Immature natural killer cell (primary cell): ENCODE measurements at regions not wholly inside any gene's neighbourhood (a gene's known extent, or its start where the extent isn't known, plus 50 kb on each side); places are given as distances from the start of the nearest gene placed in this dataset.
"Not testable (repeated sequence)": the region's sequence is repeated elsewhere in the genome, so short reads cannot be mapped to it uniquely, and the experiment has no call there.

Source experiments
- DNase-seq, 3 donors: peaks; one replicate each; pipeline ENCODE4 v3.0.0; 2022; ENCODE audit warnings: mixed read lengths in 1 of 3
- H3K27ac Mint-ChIP-seq, 6 donors: one replicate each; pipeline ENCODE4 v1.8.0; 2020; ENCODE audit warnings: mixed read lengths in 6 of 6, mild to moderate bottlenecking in 5 of 6, inconsistent platforms in 4 of 6, moderate library complexity in 3 of 6
- H3K27me3 Mint-ChIP-seq, 3 donors: one replicate each; pipeline ENCODE4 v1.8.0; 2020 to 2021; ENCODE audit warnings: low read depth in 3 of 3, mild to moderate bottlenecking in 3 of 3, mixed read lengths in 3 of 3, moderate library complexity in 3 of 3, inconsistent platforms in 1 of 3
- H3K36me3 Mint-ChIP-seq, 3 donors: one replicate each; pipeline ENCODE4 v1.8.0; 2020; ENCODE audit warnings: mixed read lengths in 3 of 3, inconsistent platforms in 2 of 3, mild to moderate bottlenecking in 2 of 3
- H3K4me1 Mint-ChIP-seq, 2 donors: one replicate each; pipeline ENCODE4 v1.8.0; 2020; ENCODE audit warnings: inconsistent platforms in 2 of 2, mild to moderate bottlenecking in 2 of 2, mixed read lengths in 2 of 2, moderate library complexity in 1 of 2
- H3K4me3 Mint-ChIP-seq, 5 donors: one replicate each; pipeline ENCODE4 v1.8.0; 2020; ENCODE audit warnings: mild to moderate bottlenecking in 5 of 5, mixed read lengths in 5 of 5, inconsistent platforms in 3 of 5, moderate library complexity in 3 of 5
- H3K9me3 Mint-ChIP-seq, 6 donors: one replicate each; pipeline ENCODE4 v1.8.0; 2020; ENCODE audit warnings: mild to moderate bottlenecking in 6 of 6, mixed read lengths in 6 of 6, inconsistent platforms in 4 of 6, moderate library complexity in 3 of 6

DNA sequence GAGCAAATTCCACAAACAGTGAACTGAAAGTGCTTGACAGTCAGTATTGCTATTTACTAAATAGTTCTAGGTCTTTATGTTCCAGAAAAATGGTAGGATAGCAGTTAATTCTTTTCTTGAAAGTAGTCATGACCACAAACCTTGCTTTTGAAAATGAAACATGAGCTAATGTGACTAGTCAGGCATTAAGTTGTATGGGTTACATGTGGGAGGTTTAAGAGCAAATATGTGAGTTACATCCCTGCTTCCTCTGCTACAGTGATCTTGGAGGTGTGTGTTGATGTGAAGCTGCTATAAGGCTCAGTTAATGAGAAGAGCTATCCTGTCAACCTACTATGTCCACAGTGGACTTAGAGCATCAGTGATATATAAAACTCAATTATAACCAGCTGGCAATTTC is 741.6 kb downstream of the FSCB start:
- Mint-ChIP-seq H3K27me3 (no peaks in the 10 kb centered on the region), H3K4me1 (no peaks in the 10 kb centered on the region)

GRCh38 chr14:43764433-43764832 is 742.6 kb downstream of the FSCB start:
- DNase-seq = no peak
- H3K36me3 Mint-ChIP-seq = no peaks in the 10 kb centered on the region
- H3K9me3 Mint-ChIP-seq = peaks cover 2 to 43% (median 9%) of the 10 kb centered on the region in 6 donors
- no peak overlapping the region for H3K4me3 Mint-ChIP-seq
- H3K27ac Mint-ChIP-seq = no peak overlapping the region
- H3K27me3 Mint-ChIP-seq = no peaks in the 10 kb centered on the region
- H3K4me1 Mint-ChIP-seq = no peaks in the 10 kb centered on the region

More for the DNA sequence above, 741.6 kb downstream of the FSCB start:
- DNase-seq = no peak
- no peak overlapping the region for H3K4me3 Mint-ChIP-seq
- H3K27ac Mint-ChIP-seq = no peak overlapping the region
- peaks cover 2 to 42% (median 9%) of the 10 kb centered on the region in 6 donors for H3K9me3 Mint-ChIP-seq
- no peaks in the 10 kb centered on the region for H3K36me3 Mint-ChIP-seq

DNA sequence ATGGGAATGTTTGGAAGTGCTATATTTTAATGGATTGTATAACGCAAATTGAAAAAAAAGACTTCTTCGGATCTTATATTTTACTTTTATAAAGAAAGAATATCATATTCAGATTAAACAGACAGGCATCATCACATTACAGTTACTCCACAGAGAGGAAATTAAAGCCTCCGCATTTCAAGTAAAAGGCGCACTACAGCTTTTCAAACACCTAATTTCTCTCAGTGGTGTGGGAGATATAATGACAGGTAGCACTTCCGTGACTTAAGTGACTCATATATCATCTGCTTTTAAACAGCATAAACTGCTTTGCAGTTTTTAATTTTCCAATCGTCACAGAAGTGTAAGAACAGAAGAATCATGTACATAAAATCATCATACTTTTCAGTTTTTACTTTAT is 751.4 kb downstream of the FSCB start:
- H3K4me3 Mint-ChIP-seq = no peak overlapping the region
- peaks cover 6 to 46% (median 18%) of the 10 kb centered on the region in 6 donors for H3K9me3 Mint-ChIP-seq
- DNase-seq = no peak
- H3K36me3 Mint-ChIP-seq = peaks cover 0 to 4% (median 0%) of the 10 kb centered on the region in 3 donors
- H3K27me3 Mint-ChIP-seq = no peaks in the 10 kb centered on the region
- H3K27ac Mint-ChIP-seq = no peak overlapping the region
- no peaks in the 10 kb centered on the region for H3K4me1 Mint-ChIP-seq

GRCh38 chr14:43754838-43755237 is 752.2 kb downstream of the FSCB start:
- Mint-ChIP-seq H3K27ac (no peak overlapping the region), H3K27me3 (no peaks in the 10 kb centered on the region), H3K4me1 (no peaks in the 10 kb centered on the region), H3K9me3 (peaks cover 6 to 49% (median 21%) of the 10 kb centered on the region in 6 donors), H3K36me3 (peaks cover 0 to 4% (median 0%) of the 10 kb centered on the region in 3 donors), H3K4me3 (no peak overlapping the region)
- no peak for DNase-seq

DNA sequence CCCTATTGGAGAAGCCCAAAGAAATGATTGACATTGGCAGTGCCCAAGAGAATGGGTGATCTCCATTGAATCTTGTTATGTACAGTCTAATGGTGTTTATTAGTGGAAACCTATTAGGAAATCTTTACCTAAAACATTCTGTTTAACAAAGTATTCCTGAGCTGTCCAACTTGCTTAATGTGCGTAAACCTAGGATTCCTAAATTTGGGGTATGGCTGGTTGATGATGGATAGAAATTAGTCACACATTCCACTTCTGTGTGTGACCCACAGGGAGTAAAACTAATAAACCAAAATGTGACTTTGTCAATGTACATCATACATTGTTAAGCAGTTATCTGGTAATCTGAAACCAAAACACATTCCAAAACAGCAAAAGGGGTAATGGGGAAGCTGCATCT is 761.3 kb downstream of the FSCB start:
- Mint-ChIP-seq H3K27me3 (peaks cover 0 to 2% (median 0%) of the 10 kb centered on the region in 3 donors), H3K4me1 (no peaks in the 10 kb centered on the region), H3K36me3 (peaks cover 0 to 3% (median 0%) of the 10 kb centered on the region in 3 donors), H3K4me3 (no peak overlapping the region), H3K27ac (no peak overlapping the region), H3K9me3 (peaks cover 3 to 32% (median 11%) of the 10 kb centered on the region in 6 donors)
- DNase-seq = no peak

DNA sequence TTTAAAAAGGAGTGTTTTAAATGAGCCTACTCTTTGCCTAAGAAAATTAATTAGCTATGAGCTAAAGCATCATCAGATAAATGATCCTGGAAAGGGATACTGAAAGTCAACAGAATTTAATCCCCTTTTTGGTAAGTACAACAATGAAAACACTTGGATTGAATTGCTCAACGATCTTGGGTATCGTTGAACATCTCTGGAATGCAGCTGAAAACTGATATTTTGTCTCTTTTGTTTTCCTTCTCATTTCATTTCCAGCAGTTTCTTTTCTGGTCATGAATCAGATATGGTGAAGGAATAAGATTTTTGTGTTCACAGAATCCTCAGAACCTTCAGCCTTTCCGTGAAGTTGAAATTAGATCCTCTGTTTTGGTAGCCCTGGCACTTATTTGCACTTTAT is 771.2 kb downstream of the FSCB start:
- no peaks in the 10 kb centered on the region for H3K4me1 Mint-ChIP-seq
- peaks cover 0 to 3% (median 0%) of the 10 kb centered on the region in 3 donors for H3K36me3 Mint-ChIP-seq
- no peaks in the 10 kb centered on the region for H3K27me3 Mint-ChIP-seq
- H3K4me3 Mint-ChIP-seq = no peak overlapping the region
- H3K9me3 Mint-ChIP-seq = peaks cover 4 to 31% (median 13%) of the 10 kb centered on the region in 6 donors
- no peak overlapping the region for H3K27ac Mint-ChIP-seq
- no peak for DNase-seq

GRCh38 chr14:43729143-43729542 is 777.9 kb downstream of the FSCB start:
- H3K4me3 Mint-ChIP-seq = no peak overlapping the region
- H3K27ac Mint-ChIP-seq = no peak overlapping the region
- no peaks in the 10 kb centered on the region for H3K4me1 Mint-ChIP-seq
- peaks cover 0 to 2% (median 0%) of the 10 kb centered on the region in 3 donors for H3K27me3 Mint-ChIP-seq
- DNase-seq = no peak
- no peaks in the 10 kb centered on the region for H3K36me3 Mint-ChIP-seq
- peaks cover 2 to 41% (median 13%) of the 10 kb centered on the region in 6 donors for H3K9me3 Mint-ChIP-seq

- DNase-seq = no peak
- Mint-ChIP-seq H3K27ac (no peak overlapping the region), H3K9me3 (peaks cover 5 to 27% (median 17%) of the 10 kb centered on the region in 6 donors), H3K27me3 (no peaks in the 10 kb centered on the region), H3K36me3 (no peaks in the 10 kb centered on the region), H3K4me1 (no peaks in the 10 kb centered on the region), H3K4me3 (no peak overlapping the region)
Measured at GRCh38 chr14:43706900-43707299, 800.2 kb downstream of the FSCB start.

DNA sequence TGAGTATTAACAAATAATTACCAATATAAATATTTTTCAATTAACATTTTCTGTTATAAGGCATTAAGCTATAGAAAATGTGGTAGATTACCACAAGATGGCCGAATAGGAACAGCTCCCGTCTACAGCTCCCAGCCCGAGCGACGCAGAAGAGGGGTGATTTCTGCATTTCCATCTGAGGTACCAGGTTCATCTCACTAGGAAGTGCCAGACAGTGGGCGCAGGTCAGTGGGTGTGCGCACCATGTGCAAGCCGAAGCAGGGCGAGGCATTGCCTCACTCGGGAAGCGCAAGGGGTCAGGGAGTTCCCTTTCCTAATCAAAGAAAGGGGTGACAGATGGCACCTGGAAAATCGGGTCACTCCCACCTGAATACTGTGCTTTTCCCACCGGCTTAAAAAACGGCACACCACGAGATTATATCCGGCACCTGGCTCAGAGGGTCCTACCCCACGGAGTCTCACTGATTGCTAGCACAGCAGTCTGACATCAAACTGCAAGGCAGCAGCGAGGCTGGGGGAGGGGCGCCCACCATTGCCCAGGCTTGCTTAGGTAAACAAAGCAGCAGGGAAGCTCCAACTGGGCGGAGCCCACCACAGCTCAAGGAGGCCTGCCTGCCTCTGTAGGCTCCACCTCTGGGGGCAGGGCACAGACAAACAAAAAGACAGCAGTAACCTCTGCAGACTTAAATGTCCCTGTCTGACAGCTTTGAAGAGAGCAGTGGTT is 808.4 kb downstream of the FSCB start:
- H3K4me3 Mint-ChIP-seq, H3K27ac Mint-ChIP-seq, H3K4me1 Mint-ChIP-seq, H3K36me3 Mint-ChIP-seq, H3K27me3 Mint-ChIP-seq, DNase-seq: not testable (repeated sequence)
- H3K9me3 Mint-ChIP-seq = peaks cover 3 to 35% (median 21%) of the 10 kb centered on the region in 6 donors

DNA sequence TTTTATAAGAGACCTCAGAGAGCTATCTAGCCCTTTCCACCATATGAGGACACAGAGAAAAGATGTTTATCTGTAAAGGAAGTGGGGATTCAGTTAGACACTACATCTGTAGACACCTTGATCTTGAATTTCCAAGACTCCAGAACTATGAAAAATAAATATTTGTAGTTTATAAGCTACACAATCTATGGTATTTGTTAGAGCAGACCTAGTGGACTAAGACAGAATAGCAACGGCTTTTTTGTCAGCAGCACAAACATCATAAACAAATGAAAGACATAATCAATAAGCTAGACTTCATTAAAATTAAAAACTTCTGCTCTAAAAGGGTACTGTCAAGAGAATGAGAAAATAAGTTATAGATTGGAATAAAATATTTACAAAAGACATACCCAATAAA is 810.1 kb downstream of the FSCB start:
- no peaks in the 10 kb centered on the region for H3K4me1 Mint-ChIP-seq
- peaks cover 0 to 8% (median 0%) of the 10 kb centered on the region in 3 donors for H3K27me3 Mint-ChIP-seq
- H3K9me3 Mint-ChIP-seq = peaks cover 3 to 38% (median 20%) of the 10 kb centered on the region in 6 donors
- H3K4me3 Mint-ChIP-seq = no peak overlapping the region
- DNase-seq = no peak
- H3K27ac Mint-ChIP-seq = no peak overlapping the region
- H3K36me3 Mint-ChIP-seq = no peaks in the 10 kb centered on the region

DNA sequence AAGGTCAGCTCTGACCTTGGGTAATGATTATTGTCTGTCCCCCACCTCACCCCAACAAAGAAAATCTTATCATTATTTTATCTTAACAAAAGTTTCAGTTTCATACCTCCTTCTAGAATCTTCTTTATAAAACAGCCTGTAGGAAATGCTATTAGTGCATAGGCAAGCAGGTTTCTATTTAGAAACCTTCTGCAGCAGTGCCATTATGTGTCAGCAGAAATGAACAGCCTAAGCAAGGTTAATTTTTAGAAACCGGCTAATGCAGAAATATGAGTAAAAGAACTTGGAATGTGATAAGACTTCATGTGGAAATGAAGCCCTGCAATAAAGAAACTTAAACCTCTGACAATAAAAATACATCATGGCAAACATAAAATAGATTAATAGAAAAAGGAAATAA is 814.4 kb downstream of the FSCB start:
- H3K27me3 Mint-ChIP-seq = peaks cover 0 to 6% (median 0%) of the 10 kb centered on the region in 3 donors
- peaks cover 3 to 49% (median 24%) of the 10 kb centered on the region in 6 donors for H3K9me3 Mint-ChIP-seq
- DNase-seq = no peak
- H3K4me1 Mint-ChIP-seq = no peaks in the 10 kb centered on the region
- H3K36me3 Mint-ChIP-seq = no peaks in the 10 kb centered on the region
- H3K4me3 Mint-ChIP-seq = no peak overlapping the region
- no peak overlapping the region for H3K27ac Mint-ChIP-seq

- no peaks in the 10 kb centered on the region for H3K4me1 Mint-ChIP-seq
- DNase-seq = no peak
Measured at GRCh38 chr14:43687921-43688320, 819.2 kb downstream of the FSCB start.

GRCh38 chr14:43677581-43677980 is 829.5 kb downstream of the FSCB start:
- peaks cover 0 to 6% (median 0%) of the 10 kb centered on the region in 3 donors for H3K36me3 Mint-ChIP-seq
- H3K9me3 Mint-ChIP-seq = peaks cover 0 to 51% (median 15%) of the 10 kb centered on the region in 6 donors
- peaks cover 0 to 2% (median 2%) of the 10 kb centered on the region in 3 donors for H3K27me3 Mint-ChIP-seq
- no peaks in the 10 kb centered on the region for H3K4me1 Mint-ChIP-seq
- no peak overlapping the region for H3K27ac Mint-ChIP-seq
- H3K4me3 Mint-ChIP-seq = no peak overlapping the region
- no peak for DNase-seq

More at GRCh38 chr14:43687921-43688320, 819.2 kb downstream of the FSCB start:
- peaks cover 0 to 2% (median 0%) of the 10 kb centered on the region in 3 donors for H3K27me3 Mint-ChIP-seq
- no peaks in the 10 kb centered on the region for H3K36me3 Mint-ChIP-seq
- no peak overlapping the region for H3K27ac Mint-ChIP-seq
- H3K4me3 Mint-ChIP-seq = no peak overlapping the region
- H3K9me3 Mint-ChIP-seq = peaks cover 3 to 37% (median 15%) of the 10 kb centered on the region in 6 donors

DNA sequence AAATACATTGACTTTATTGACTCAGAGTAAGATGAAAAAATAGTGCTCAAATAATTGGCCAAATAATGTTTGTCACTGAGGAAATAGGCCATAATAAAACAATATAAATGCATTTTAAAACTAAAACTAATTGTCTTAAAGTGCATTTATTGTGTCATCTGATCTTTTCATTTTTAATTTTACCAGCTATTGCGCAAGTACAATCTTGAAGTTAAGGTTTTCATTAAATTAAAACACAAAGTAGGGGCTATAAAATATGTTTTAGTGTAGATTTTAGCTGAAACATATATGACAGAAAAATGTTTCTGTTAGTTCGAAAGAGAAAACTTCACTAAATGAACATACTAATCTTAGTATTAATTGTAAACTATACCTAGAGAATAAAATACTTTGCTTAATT is 832.8 kb downstream of the FSCB start:
- H3K27me3 Mint-ChIP-seq = peaks cover 0 to 2% (median 2%) of the 10 kb centered on the region in 3 donors
- DNase-seq = no peak
- peaks cover 0 to 43% (median 19%) of the 10 kb centered on the region in 6 donors for H3K9me3 Mint-ChIP-seq
- H3K27ac Mint-ChIP-seq = no peak overlapping the region
- H3K4me1 Mint-ChIP-seq = no peaks in the 10 kb centered on the region
- H3K36me3 Mint-ChIP-seq = peaks cover 0 to 6% (median 0%) of the 10 kb centered on the region in 3 donors
- H3K4me3 Mint-ChIP-seq = no peak overlapping the region
